ENCODE measurements at regions not wholly inside any gene's neighbourhood (a gene's known extent, or its start where the extent isn't known, plus 50 kb on each side); places are given as distances from the start of the nearest gene placed in this dataset.

GRCh38 chr3:187586226-187586625 is 84.0 kb downstream of the SST start:
- H3K9me3 ChIP-seq (ENCODE audit: control insufficient read depth, low read length) = no peaks in the 10 kb centered on the region
- no peak overlapping the region for H3K4me2 ChIP-seq (ENCODE audit: low read length)
- H3K9ac ChIP-seq = no peak overlapping the region
- no peaks in the 10 kb centered on the region for H3K27me3 ChIP-seq (ENCODE audit: control insufficient read depth, insufficient read depth, low read length)
- no peaks in the 10 kb centered on the region for H3K79me2 ChIP-seq
- no peak overlapping the region for H2AFZ ChIP-seq
- H3K36me3 ChIP-seq (ENCODE audit: control insufficient read depth, insufficient read depth, low read length) = no peaks in the 10 kb centered on the region
- H3K4me1 ChIP-seq = no peaks in the 10 kb centered on the region
- H3K4me3 ChIP-seq (ENCODE audit: low read depth, low read length) = no peak overlapping the region
- H3K27ac ChIP-seq = no peak overlapping the region
- TF ChIP-seq CTCF (IDR thresholded peaks at IDR 0.05) = no peak

- Histone ChIP-seq H3K79me2 (no peaks in the 10 kb centered on the region), H3K4me3 (ENCODE audit: low read depth, low read length) (no peak overlapping the region), H3K4me2 (ENCODE audit: low read length) (no peak overlapping the region), H3K9ac (no peak overlapping the region), H3K36me3 (ENCODE audit: control insufficient read depth, insufficient read depth, low read length) (no peaks in the 10 kb centered on the region), H3K4me1 (no peaks in the 10 kb centered on the region), H3K9me3 (ENCODE audit: control insufficient read depth, low read length) (no peaks in the 10 kb centered on the region), H2AFZ (no peak overlapping the region), H3K27ac (no peak overlapping the region), H3K27me3 (ENCODE audit: control insufficient read depth, insufficient read depth, low read length) (no peaks in the 10 kb centered on the region)
- TF ChIP-seq CTCF (IDR thresholded peaks at IDR 0.05) = no peak
Observed at GRCh38 chr3:187572441-187572840, 97.8 kb downstream of the SST start.

GRCh38 chr3:187571701-187572100 is 98.5 kb downstream of the SST start:
- H2AFZ ChIP-seq = no peak overlapping the region

GRCh38 chr3:187570776-187571175 is 99.4 kb downstream of the SST start:
- Histone ChIP-seq H3K9me3 (ENCODE audit: control insufficient read depth, low read length) (no peaks in the 10 kb centered on the region), H2AFZ (no peak overlapping the region), H3K4me1 (no peaks in the 10 kb centered on the region), H3K79me2 (no peaks in the 10 kb centered on the region), H3K36me3 (ENCODE audit: control insufficient read depth, insufficient read depth, low read length) (no peaks in the 10 kb centered on the region), H3K4me3 (ENCODE audit: low read depth, low read length) (no peak overlapping the region), H3K27ac (no peak overlapping the region), H3K4me2 (ENCODE audit: low read length) (no peak overlapping the region), H3K9ac (no peak overlapping the region), H3K27me3 (ENCODE audit: control insufficient read depth, insufficient read depth, low read length) (no peaks in the 10 kb centered on the region)
- no peak for TF ChIP-seq CTCF (IDR thresholded peaks at IDR 0.05)

More at GRCh38 chr3:187571701-187572100, 98.5 kb downstream of the SST start:
- Histone ChIP-seq H3K27me3 (ENCODE audit: control insufficient read depth, insufficient read depth, low read length) (no peaks in the 10 kb centered on the region), H3K4me1 (no peaks in the 10 kb centered on the region), H3K4me2 (ENCODE audit: low read length) (no peak overlapping the region), H3K27ac (no peak overlapping the region), H3K4me3 (ENCODE audit: low read depth, low read length) (no peak overlapping the region), H3K79me2 (no peaks in the 10 kb centered on the region), H3K36me3 (ENCODE audit: control insufficient read depth, insufficient read depth, low read length) (no peaks in the 10 kb centered on the region), H3K9me3 (ENCODE audit: control insufficient read depth, low read length) (no peaks in the 10 kb centered on the region), H3K9ac (no peak overlapping the region)
- TF ChIP-seq CTCF (IDR thresholded peaks at IDR 0.05) = no peak

- no peaks in the 10 kb centered on the region for H3K36me3 ChIP-seq (ENCODE audit: control insufficient read depth, insufficient read depth, low read length)
- TF ChIP-seq CTCF (IDR thresholded peaks at IDR 0.05) = no peak
- no peak overlapping the region for H3K4me2 ChIP-seq (ENCODE audit: low read length)
- no peak overlapping the region for H3K4me3 ChIP-seq (ENCODE audit: low read depth, low read length)
- H3K9me3 ChIP-seq (ENCODE audit: control insufficient read depth, low read length) = no peaks in the 10 kb centered on the region
- no peaks in the 10 kb centered on the region for H3K4me1 ChIP-seq
- H3K27ac ChIP-seq = no peak overlapping the region
- no peaks in the 10 kb centered on the region for H3K27me3 ChIP-seq (ENCODE audit: control insufficient read depth, insufficient read depth, low read length)
- H3K9ac ChIP-seq = no peak overlapping the region
- H3K79me2 ChIP-seq = no peaks in the 10 kb centered on the region
- no peak overlapping the region for H2AFZ ChIP-seq
Observed at GRCh38 chr3:187568171-187568570, 102.0 kb downstream of the SST start.
